HEK293 (cell line): ENCODE measurements at regions not wholly inside any gene's neighbourhood (a gene's known extent, or its start where the extent isn't known, plus 50 kb on each side); places are given as distances from the start of the nearest gene placed in this dataset.

Source experiments
- CTCF ChIP-seq: fragments of 450-650 bp; formaldehyde crosslinking; IDR thresholded peaks from 2 replicates; pipeline ENCODE4 v1.5.1; 2016; ENCODE audit warnings: missing biosample characterization, missing genetic modification characterization
- KLF16 ChIP-seq: fragments of 450-650 bp; formaldehyde crosslinking; IDR thresholded peaks from 2 replicates; pipeline ENCODE4 v1.5.1; 2017; ENCODE audit warnings: missing biosample characterization, missing genetic modification characterization
- KLF9 ChIP-seq: fragments of 450-650 bp; formaldehyde crosslinking; IDR thresholded peaks from 2 replicates; pipeline ENCODE4 v1.5.1; 2016; ENCODE audit warnings: missing biosample characterization, missing genetic modification characterization, low read depth
- MEIS1 ChIP-seq: sonication (generic); formaldehyde crosslinking; IDR thresholded peaks from 2 replicates; pipeline ENCODE4 v1.8.1; 2022; ENCODE audit warnings: missing genetic modification reagents, mild to moderate bottlenecking, borderline replicate concordance
- ZNF121 ChIP-seq: fragments of 450-650 bp; formaldehyde crosslinking; IDR thresholded peaks from 2 replicates; pipeline ENCODE4 v1.5.1; 2016; ENCODE audit warnings: missing biosample characterization, missing genetic modification characterization
- ZNF350 ChIP-seq: fragments of 450-650 bp; formaldehyde crosslinking; IDR thresholded peaks from 2 replicates; pipeline ENCODE4 v1.5.0; 2017; ENCODE audit warnings: missing biosample characterization, mild to moderate bottlenecking, missing genetic modification characterization
- ZNF660 ChIP-seq: fragments of 450-650 bp; IDR thresholded peaks from 2 replicates; pipeline ENCODE4 v1.5.1; 2018; ENCODE audit warnings: missing biosample characterization, mild to moderate bottlenecking, missing genetic modification characterization
- ZNF776 ChIP-seq: fragments of 450-650 bp; formaldehyde crosslinking; IDR thresholded peaks from 2 replicates; pipeline ENCODE4 v1.5.0; 2017; ENCODE audit warnings: missing biosample characterization, missing genetic modification characterization, borderline replicate concordance
- ZNF792 ChIP-seq: fragments of 450-650 bp; formaldehyde crosslinking; IDR thresholded peaks from 2 replicates; pipeline ENCODE4 v1.5.1; 2016; ENCODE audit warnings: missing biosample characterization, missing genetic modification characterization
- TF ChIP-seq, protein P1 (sequence below): IDR thresholded peaks from 2 replicates; pipeline ENCODE4 v1.6.1; 2011; ENCODE audit warnings: mild to moderate bottlenecking, low read depth, low read length, borderline replicate concordance
- TF ChIP-seq, protein P2 (sequence below): fragments of 450-650 bp; formaldehyde crosslinking; IDR thresholded peaks from 2 replicates; pipeline ENCODE4 v1.5.0; 2017; ENCODE audit warnings: missing biosample characterization, missing genetic modification characterization, borderline replicate concordance
- TF ChIP-seq, protein P3 (sequence below): sonication (generic); formaldehyde crosslinking; IDR thresholded peaks from 2 replicates; pipeline ENCODE4 v1.8.1; 2022; ENCODE audit warnings: mild to moderate bottlenecking, moderate library complexity, missing genetic modification reagents
- TF ChIP-seq, protein P4 (sequence below): fragments of 450-650 bp; formaldehyde crosslinking; IDR thresholded peaks from 2 replicates; pipeline ENCODE4 v1.5.1; 2016; ENCODE audit warnings: missing biosample characterization, missing genetic modification characterization

GRCh38 chr1:187870552-187870951 is 1041.8 kb downstream of the PLA2G4A start:
- no peak for TF ChIP-seq ZNF660 (tag by site-specific recombination)
- TF ChIP-seq, protein P1, sequence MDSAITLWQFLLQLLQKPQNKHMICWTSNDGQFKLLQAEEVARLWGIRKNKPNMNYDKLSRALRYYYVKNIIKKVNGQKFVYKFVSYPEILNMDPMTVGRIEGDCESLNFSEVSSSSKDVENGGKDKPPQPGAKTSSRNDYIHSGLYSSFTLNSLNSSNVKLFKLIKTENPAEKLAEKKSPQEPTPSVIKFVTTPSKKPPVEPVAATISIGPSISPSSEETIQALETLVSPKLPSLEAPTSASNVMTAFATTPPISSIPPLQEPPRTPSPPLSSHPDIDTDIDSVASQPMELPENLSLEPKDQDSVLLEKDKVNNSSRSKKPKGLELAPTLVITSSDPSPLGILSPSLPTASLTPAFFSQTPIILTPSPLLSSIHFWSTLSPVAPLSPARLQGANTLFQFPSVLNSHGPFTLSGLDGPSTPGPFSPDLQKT = no peak
- no peak for TF ChIP-seq ZNF121
- no peak for TF ChIP-seq ZNF350 (tag by site-specific recombination)
- TF ChIP-seq MEIS1 (CRISPR knock-in tag) = no peak
- TF ChIP-seq ZNF776 (tag by site-specific recombination) = no peak
- TF ChIP-seq KLF16 = no peak
- no peak for TF ChIP-seq CTCF
- no peak for TF ChIP-seq ZNF792 (tag by site-specific recombination)
- TF ChIP-seq, protein P2, sequence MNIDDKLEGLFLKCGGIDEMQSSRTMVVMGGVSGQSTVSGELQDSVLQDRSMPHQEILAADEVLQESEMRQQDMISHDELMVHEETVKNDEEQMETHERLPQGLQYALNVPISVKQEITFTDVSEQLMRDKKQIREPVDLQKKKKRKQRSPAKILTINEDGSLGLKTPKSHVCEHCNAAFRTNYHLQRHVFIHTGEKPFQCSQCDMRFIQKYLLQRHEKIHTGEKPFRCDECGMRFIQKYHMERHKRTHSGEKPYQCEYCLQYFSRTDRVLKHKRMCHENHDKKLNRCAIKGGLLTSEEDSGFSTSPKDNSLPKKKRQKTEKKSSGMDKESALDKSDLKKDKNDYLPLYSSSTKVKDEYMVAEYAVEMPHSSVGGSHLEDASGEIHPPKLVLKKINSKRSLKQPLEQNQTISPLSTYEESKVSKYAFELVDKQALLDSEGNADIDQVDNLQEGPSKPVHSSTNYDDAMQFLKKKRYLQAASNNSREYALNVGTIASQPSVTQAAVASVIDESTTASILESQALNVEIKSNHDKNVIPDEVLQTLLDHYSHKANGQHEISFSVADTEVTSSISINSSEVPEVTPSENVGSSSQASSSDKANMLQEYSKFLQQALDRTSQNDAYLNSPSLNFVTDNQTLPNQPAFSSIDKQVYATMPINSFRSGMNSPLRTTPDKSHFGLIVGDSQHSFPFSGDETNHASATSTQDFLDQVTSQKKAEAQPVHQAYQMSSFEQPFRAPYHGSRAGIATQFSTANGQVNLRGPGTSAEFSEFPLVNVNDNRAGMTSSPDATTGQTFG (tag by site-specific recombination) = no peak
- TF ChIP-seq, protein P3, sequence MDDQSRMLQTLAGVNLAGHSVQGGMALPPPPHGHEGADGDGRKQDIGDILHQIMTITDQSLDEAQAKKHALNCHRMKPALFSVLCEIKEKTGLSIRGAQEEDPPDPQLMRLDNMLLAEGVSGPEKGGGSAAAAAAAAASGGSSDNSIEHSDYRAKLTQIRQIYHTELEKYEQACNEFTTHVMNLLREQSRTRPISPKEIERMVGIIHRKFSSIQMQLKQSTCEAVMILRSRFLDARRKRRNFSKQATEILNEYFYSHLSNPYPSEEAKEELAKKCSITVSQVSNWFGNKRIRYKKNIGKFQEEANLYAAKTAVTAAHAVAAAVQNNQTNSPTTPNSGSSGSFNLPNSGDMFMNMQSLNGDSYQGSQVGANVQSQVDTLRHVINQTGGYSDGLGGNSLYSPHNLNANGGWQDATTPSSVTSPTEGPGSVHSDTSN = no peak
- TF ChIP-seq, protein P4, sequence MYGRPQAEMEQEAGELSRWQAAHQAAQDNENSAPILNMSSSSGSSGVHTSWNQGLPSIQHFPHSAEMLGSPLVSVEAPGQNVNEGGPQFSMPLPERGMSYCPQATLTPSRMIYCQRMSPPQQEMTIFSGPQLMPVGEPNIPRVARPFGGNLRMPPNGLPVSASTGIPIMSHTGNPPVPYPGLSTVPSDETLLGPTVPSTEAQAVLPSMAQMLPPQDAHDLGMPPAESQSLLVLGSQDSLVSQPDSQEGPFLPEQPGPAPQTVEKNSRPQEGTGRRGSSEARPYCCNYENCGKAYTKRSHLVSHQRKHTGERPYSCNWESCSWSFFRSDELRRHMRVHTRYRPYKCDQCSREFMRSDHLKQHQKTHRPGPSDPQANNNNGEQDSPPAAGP (tag by site-specific recombination) = no peak
- TF ChIP-seq KLF9 = no peak
